CD8-positive, alpha-beta memory T cell (primary cell): ENCODE measurements at regions not wholly inside any gene's neighbourhood (a gene's known extent, or its start where the extent isn't known, plus 50 kb on each side); places are given as distances from the start of the nearest gene placed in this dataset.
A peak's percentile ranks its signal among the peaks of the same experiment; 100 is the strongest.

Experiments used
- CTCF ChIA-PET: fragments of 350-600 bp; sonication (Branson Sonifier 250); formaldehyde crosslinking; loops from one replicate; lab custom pipeline; 2021; ENCODE audit warnings: antibody characterized with exemption; lab: Charles Lee
- POLR2A ChIA-PET: fragments of 350-600 bp; sonication (Branson Sonifier 250); formaldehyde crosslinking; loops from one replicate; lab custom pipeline; 2021; ENCODE audit warnings: antibody characterized with exemption; lab: Charles Lee
- DNase-seq, 5 donors: peaks; one replicate each; pipeline versions ENCODE4 v3.0.0 to v3.0.0-alpha.2; 2020 to 2022; ENCODE audit warnings: mixed read lengths in 1 of 5
- H3K27ac ChIP-seq: one replicate; pipeline ENCODE4 v1.7.0; 2013; ENCODE audit warnings: low read depth, mild to moderate bottlenecking, low read length, moderate library complexity
- H3K27me3 ChIP-seq: 2 replicates; pipeline ENCODE4 v1.7.0; 2013; ENCODE audit warnings: low read length, mild to moderate bottlenecking; ENCODE audit not compliant: insufficient read depth, poor library complexity, severe bottlenecking
- H3K36me3 ChIP-seq: 2 replicates; pipeline ENCODE4 v1.7.0; 2013; ENCODE audit warnings: mild to moderate bottlenecking, low read length, moderate library complexity; ENCODE audit not compliant: insufficient read depth
- H3K4me1 ChIP-seq: 2 replicates; pipeline ENCODE4 v1.7.0; 2013; ENCODE audit warnings: mild to moderate bottlenecking, low read length, moderate library complexity; ENCODE audit not compliant: insufficient read depth
- H3K4me3 ChIP-seq: 2 replicates; pipeline ENCODE4 v1.7.0; 2013; ENCODE audit warnings: mild to moderate bottlenecking, low read length
- H3K9me3 ChIP-seq: 2 replicates; pipeline ENCODE4 v1.7.0; 2013; ENCODE audit warnings: mild to moderate bottlenecking, low read length
- H3K27ac Mint-ChIP-seq, 8 donors: one replicate each; pipeline ENCODE4 v1.8.0; 2020 to 2021; ENCODE audit warnings: mixed read lengths in 8 of 8, mild to moderate bottlenecking in 6 of 8, inconsistent platforms in 3 of 8, moderate library complexity in 3 of 8
- H3K27me3 Mint-ChIP-seq, 2 donors: one replicate each; pipeline ENCODE4 v1.8.0; 2020 to 2021; ENCODE audit warnings: mixed read lengths in 2 of 2, mild to moderate bottlenecking in 1 of 2, moderate library complexity in 1 of 2
- H3K36me3 Mint-ChIP-seq, 3 donors: one replicate each; pipeline ENCODE4 v1.8.0; 2020 to 2021; ENCODE audit warnings: mixed read lengths in 3 of 3, inconsistent platforms in 1 of 3, mild to moderate bottlenecking in 1 of 3
- H3K4me1 Mint-ChIP-seq, 3 donors: one replicate each; pipeline ENCODE4 v1.8.0; 2020 to 2021; ENCODE audit warnings: mixed read lengths in 3 of 3, inconsistent platforms in 1 of 3, mild to moderate bottlenecking in 1 of 3
- H3K4me3 Mint-ChIP-seq, 7 donors: one replicate each; pipeline ENCODE4 v1.8.0; 2020 to 2021; ENCODE audit warnings: mixed read lengths in 7 of 7, mild to moderate bottlenecking in 6 of 7, moderate library complexity in 4 of 7, inconsistent platforms in 2 of 7
- H3K9me3 Mint-ChIP-seq, 5 donors: one replicate each; pipeline ENCODE4 v1.8.0; 2020 to 2022; ENCODE audit warnings: mixed read lengths in 5 of 5, mild to moderate bottlenecking in 3 of 5, moderate library complexity in 2 of 5, inconsistent platforms in 1 of 5

DNA sequence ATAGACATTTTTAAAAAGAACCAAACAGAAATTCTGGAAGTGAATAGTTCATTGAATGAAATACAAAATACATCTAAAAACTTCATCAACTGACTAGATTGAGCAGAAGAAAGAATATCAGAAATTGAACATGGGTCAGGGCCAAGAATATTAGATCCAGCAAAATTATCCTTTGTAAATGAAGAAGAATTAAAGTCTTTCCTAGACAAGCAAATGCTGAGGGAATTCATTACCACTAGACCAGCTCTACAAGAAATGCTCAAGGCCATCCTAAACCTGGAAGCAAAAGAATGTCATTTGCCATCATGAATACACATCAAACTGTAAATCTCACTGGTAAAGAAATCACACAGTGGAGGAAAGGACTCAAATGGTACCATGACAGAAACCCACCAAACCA is 72.7 kb upstream of the RPL34 start:
- H3K4me1 Mint-ChIP-seq = no peaks in the 10 kb centered on the region
- CTCF ChIA-PET = no interaction called here
- H3K4me3 Mint-ChIP-seq = no peak overlapping the region
- H3K9me3 ChIP-seq = peaks cover 13% of the 10 kb centered on the region
- H3K4me1 ChIP-seq = no peaks in the 10 kb centered on the region
- peaks cover 14 to 45% (median 31%) of the 10 kb centered on the region in 5 donors for H3K9me3 Mint-ChIP-seq
- H3K4me3 ChIP-seq = no peak overlapping the region
- no peak overlapping the region for H3K27ac ChIP-seq
- DNase-seq = no peak
- H3K27me3 ChIP-seq = no peaks in the 10 kb centered on the region
- POLR2A ChIA-PET = no interaction called here
- H3K36me3 ChIP-seq = no peaks in the 10 kb centered on the region
- H3K27me3 Mint-ChIP-seq = peaks cover 0 to 3% of the 10 kb centered on the region in 2 donors
- no peak overlapping the region for H3K27ac Mint-ChIP-seq
- peaks cover 11 to 70% (median 19%) of the 10 kb centered on the region in 3 donors for H3K36me3 Mint-ChIP-seq

GRCh38 chr4:108546728-108547127 is 73.6 kb upstream of the RPL34 start:
- H3K27ac Mint-ChIP-seq = no peak overlapping the region
- no peaks in the 10 kb centered on the region for H3K36me3 ChIP-seq
- H3K9me3 Mint-ChIP-seq = peaks cover 14 to 45% (median 31%) of the 10 kb centered on the region in 5 donors
- peaks cover 13% of the 10 kb centered on the region for H3K9me3 ChIP-seq
- no peak overlapping the region for H3K4me3 Mint-ChIP-seq
- H3K36me3 Mint-ChIP-seq = peaks cover 11 to 69% (median 19%) of the 10 kb centered on the region in 3 donors
- ChIA-PET CTCF (no interaction called here), POLR2A (no interaction called here)
- H3K4me1 ChIP-seq = no peaks in the 10 kb centered on the region
- H3K27ac ChIP-seq = no peak overlapping the region
- H3K27me3 Mint-ChIP-seq = peaks cover 0 to 4% of the 10 kb centered on the region in 2 donors
- H3K27me3 ChIP-seq = no peaks in the 10 kb centered on the region
- H3K4me1 Mint-ChIP-seq = no peaks in the 10 kb centered on the region
- no peak overlapping the region for H3K4me3 ChIP-seq
- no peak for DNase-seq

- Histone ChIP-seq H3K36me3 (no peaks in the 10 kb centered on the region), H3K4me3 (no peak overlapping the region), H3K27ac (no peak overlapping the region), H3K9me3 (peaks cover 13% of the 10 kb centered on the region), H3K27me3 (no peaks in the 10 kb centered on the region), H3K4me1 (no peaks in the 10 kb centered on the region)
- Mint-ChIP-seq H3K27ac (no peak overlapping the region), H3K36me3 (peaks cover 14 to 63% (median 17%) of the 10 kb centered on the region in 3 donors), H3K4me3 (no peak overlapping the region), H3K27me3 (peaks cover 0 to 1% of the 10 kb centered on the region in 2 donors), H3K9me3 (peaks cover 14 to 32% (median 29%) of the 10 kb centered on the region in 5 donors), H3K4me1 (peaks cover 4 to 5% (median 4%) of the 10 kb centered on the region in 3 donors)
- ChIA-PET POLR2A (no interaction called here), CTCF (no interaction called here)
- DNase-seq = no peak
Observed at GRCh38 chr4:108544481-108544880, 75.9 kb upstream of the RPL34 start.

DNA sequence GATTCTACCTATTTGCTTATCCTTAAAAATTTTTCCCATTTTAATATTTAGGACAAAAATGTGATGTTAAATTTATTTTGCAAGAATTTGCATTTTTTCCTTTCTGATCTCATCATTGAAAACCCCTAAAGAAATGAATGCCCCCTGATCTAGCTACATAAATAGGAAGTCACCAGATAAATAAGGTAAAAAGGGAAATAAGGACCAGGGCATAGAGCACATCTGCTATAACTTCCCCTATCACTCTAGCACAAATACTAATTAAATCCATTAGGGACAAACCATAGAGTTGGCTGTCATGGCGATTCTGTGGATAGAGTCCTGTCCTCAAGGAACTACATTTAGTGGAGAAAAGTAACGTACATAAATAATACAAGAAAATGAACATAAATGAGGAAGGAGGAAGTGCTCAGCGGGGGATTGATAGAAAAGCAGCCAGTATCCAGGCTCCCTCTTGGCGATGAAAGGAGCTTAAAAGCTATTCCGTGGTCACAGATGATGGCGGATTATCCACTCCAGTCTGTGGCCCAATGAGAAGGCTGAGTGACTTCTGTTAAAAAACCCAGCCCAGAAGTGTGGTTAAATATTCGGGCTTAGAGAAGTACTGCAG is 76.9 kb upstream of the RPL34 start:
- Histone ChIP-seq H3K36me3 (no peaks in the 10 kb centered on the region), H3K4me3 (no peak overlapping the region), H3K27ac (no peak overlapping the region), H3K4me1 (no peaks in the 10 kb centered on the region), H3K27me3 (no peaks in the 10 kb centered on the region), H3K9me3 (peaks cover 10% of the 10 kb centered on the region)
- CTCF ChIA-PET = no interaction called here
- Mint-ChIP-seq H3K4me1 (peaks cover 4 to 5% (median 4%) of the 10 kb centered on the region in 3 donors), H3K36me3 (peaks cover 10 to 58% (median 14%) of the 10 kb centered on the region in 3 donors), H3K9me3 (peaks cover 8 to 23% (median 20%) of the 10 kb centered on the region in 5 donors), H3K27me3 (peaks cover 0 to 1% of the 10 kb centered on the region in 2 donors), H3K4me3 (no peak overlapping the region), H3K27ac (no peak overlapping the region)
- POLR2A ChIA-PET = interaction anchor here (0.7 kb wide), 1 partner anchor 514 kb away, joined by 3 read pairs; no protein-coding TSS in a partner anchor
- DNase-seq = no peak

- no peak for DNase-seq
- ChIA-PET CTCF (no interaction called here), POLR2A (no interaction called here)
- H3K4me3 ChIP-seq = no peak overlapping the region
- no peaks in the 10 kb centered on the region for H3K36me3 ChIP-seq
- H3K27me3 Mint-ChIP-seq = peaks cover 0 to 1% of the 10 kb centered on the region in 2 donors
- H3K9me3 Mint-ChIP-seq = peaks cover 0 to 2% (median 0%) of the 10 kb centered on the region in 5 donors
- peaks cover 4 to 53% (median 10%) of the 10 kb centered on the region in 3 donors for H3K36me3 Mint-ChIP-seq
- H3K27me3 ChIP-seq = no peaks in the 10 kb centered on the region
- peaks cover 11% of the 10 kb centered on the region for H3K4me1 ChIP-seq
- no peak overlapping the region for H3K27ac ChIP-seq
- peak overlapping the region in 1 of 8 donors; percentile 53 for H3K27ac Mint-ChIP-seq
- H3K9me3 ChIP-seq = no peaks in the 10 kb centered on the region
- H3K4me1 Mint-ChIP-seq = peaks cover 10 to 19% (median 18%) of the 10 kb centered on the region in 3 donors
- H3K4me3 Mint-ChIP-seq = no peak overlapping the region
Observed at GRCh38 chr4:108540536-108540935, 79.8 kb upstream of the RPL34 start.

DNA sequence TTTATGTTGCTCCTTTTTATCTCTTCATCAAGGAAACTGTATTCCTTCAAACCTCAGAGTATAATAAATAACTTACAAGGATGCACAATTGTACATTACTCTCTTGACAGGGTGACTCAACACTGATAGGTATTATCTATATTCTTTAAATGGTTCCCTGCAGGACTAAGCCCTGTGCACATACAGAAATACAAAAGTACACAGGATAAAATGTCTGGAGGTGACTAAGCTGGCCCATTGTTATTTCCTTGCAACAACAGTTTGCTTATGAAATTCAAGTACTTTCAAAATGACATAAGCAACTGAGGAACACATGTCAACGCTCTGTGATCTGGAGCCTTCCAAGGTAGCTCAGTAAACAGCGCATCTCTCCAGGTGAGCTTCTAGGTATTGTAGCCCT is 83.8 kb upstream of the RPL34 start:
- Histone ChIP-seq H3K9me3 (no peaks in the 10 kb centered on the region), H3K27me3 (no peaks in the 10 kb centered on the region), H3K36me3 (no peaks in the 10 kb centered on the region), H3K27ac (no peak overlapping the region), H3K4me3 (no peak overlapping the region), H3K4me1 (peaks cover 38% of the 10 kb centered on the region)
- CTCF ChIA-PET = no interaction called here
- Mint-ChIP-seq H3K4me1 (peaks cover 24 to 44% (median 35%) of the 10 kb centered on the region in 3 donors), H3K27me3 (peaks cover 0 to 1% of the 10 kb centered on the region in 2 donors), H3K27ac (peak overlapping the region in 1 of 8 donors; percentile 50), H3K4me3 (no peak overlapping the region), H3K9me3 (no peaks in the 10 kb centered on the region), H3K36me3 (peaks cover 0 to 36% (median 7%) of the 10 kb centered on the region in 3 donors)
- DNase-seq = no peak
- POLR2A ChIA-PET = no interaction called here

DNA sequence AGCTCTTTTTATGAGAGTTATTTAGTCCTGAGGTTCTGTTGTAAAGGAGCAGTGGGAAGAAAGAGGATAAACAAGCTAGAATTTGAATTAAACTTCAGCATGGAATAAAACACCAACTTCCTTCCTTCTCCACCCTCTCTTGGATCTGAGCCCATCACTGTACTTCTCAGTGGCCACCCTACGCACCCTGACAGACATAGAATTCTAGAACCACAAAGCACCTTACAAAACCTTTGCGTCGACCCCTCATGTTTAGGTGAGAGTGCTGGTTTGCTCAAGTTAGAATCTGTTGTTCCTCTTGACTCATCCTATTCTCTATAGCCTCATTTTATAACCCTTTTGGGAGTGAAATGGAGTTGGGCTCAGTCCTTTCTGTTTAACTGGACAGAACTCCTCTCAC is 84.6 kb upstream of the RPL34 start:
- no peaks in the 10 kb centered on the region for H3K27me3 ChIP-seq

GRCh38 chr4:108533876-108534275 is 86.5 kb upstream of the RPL34 start:
- ChIA-PET POLR2A (no interaction called here), CTCF (no interaction called here)
- H3K36me3 ChIP-seq = no peaks in the 10 kb centered on the region
- Mint-ChIP-seq H3K4me3 (no peak overlapping the region), H3K27me3 (peaks cover 0 to 1% of the 10 kb centered on the region in 2 donors), H3K9me3 (no peaks in the 10 kb centered on the region), H3K4me1 (peaks cover 28 to 62% (median 44%) of the 10 kb centered on the region in 3 donors), H3K27ac (no peak overlapping the region), H3K36me3 (peaks cover 0 to 24% (median 4%) of the 10 kb centered on the region in 3 donors)
- no peak overlapping the region for H3K4me3 ChIP-seq
- no peak for DNase-seq
- peaks cover 62% of the 10 kb centered on the region for H3K4me1 ChIP-seq
- H3K27ac ChIP-seq = no peak overlapping the region
- H3K27me3 ChIP-seq = no peaks in the 10 kb centered on the region
- H3K9me3 ChIP-seq = no peaks in the 10 kb centered on the region

More for the DNA sequence above, 84.6 kb upstream of the RPL34 start:
- Mint-ChIP-seq H3K9me3 (no peaks in the 10 kb centered on the region), H3K36me3 (peaks cover 0 to 31% (median 7%) of the 10 kb centered on the region in 3 donors), H3K4me1 (peaks cover 26 to 50% (median 37%) of the 10 kb centered on the region in 3 donors), H3K27ac (peak overlapping the region in 2 of 8 donors; percentile 7 to 66), H3K4me3 (no peak overlapping the region), H3K27me3 (peaks cover 0 to 1% of the 10 kb centered on the region in 2 donors)
- no peak for DNase-seq
- peaks cover 47% of the 10 kb centered on the region for H3K4me1 ChIP-seq
- ChIA-PET CTCF (no interaction called here), POLR2A (no interaction called here)
- H3K4me3 ChIP-seq = no peak overlapping the region
- no peaks in the 10 kb centered on the region for H3K36me3 ChIP-seq
- H3K27ac ChIP-seq = no peak overlapping the region
- no peaks in the 10 kb centered on the region for H3K9me3 ChIP-seq
